Right hindlimb (tissue), 1 donor: ENCODE measurements at regions not wholly inside any gene's neighbourhood (a gene's known extent, or its start where the extent isn't known, plus 50 kb on each side); places are given as distances from the start of the nearest gene placed in this dataset.
"Not testable (repeated sequence)": the region's sequence is repeated elsewhere in the genome, so short reads cannot be mapped to it uniquely, and the experiment has no call there.

Experiments
- DNase-seq: peaks from one replicate; pipeline ENCODE4 v3.0.0-alpha.2; 2018

GRCh38 chr17:12195418-12195817, 174.7 kb downstream of the MAP2K4 start:
- DNase-seq, result no peak

DNA sequence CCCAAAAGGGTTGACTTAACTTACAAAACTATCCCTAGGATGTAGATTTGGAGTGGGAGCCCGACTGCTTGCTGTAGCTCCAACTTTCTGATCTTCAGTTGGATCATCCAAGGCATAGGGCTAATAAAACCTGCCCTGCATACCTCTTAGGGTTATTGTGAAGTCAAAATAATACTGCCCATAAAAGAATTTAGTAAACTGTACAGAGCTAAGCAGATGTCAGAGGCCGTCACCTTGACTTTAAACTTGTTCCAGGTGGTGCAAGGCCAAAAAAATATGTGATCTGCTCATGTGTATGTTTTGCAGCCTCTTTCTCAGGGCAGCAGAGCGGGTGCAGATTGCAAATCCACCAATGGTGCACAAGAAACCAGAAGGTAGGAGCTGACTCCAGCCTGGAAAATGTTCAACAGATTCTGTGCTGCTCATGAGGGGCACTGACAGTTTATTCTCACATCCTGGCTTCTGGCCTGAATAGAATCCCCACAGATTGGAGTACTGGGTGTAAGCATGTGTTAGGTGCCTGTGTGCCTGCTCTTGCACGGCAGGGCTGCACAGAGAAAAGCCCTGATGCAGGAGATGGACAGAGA, 180.7 kb downstream of the MAP2K4 start:
- no peak for DNase-seq

DNA sequence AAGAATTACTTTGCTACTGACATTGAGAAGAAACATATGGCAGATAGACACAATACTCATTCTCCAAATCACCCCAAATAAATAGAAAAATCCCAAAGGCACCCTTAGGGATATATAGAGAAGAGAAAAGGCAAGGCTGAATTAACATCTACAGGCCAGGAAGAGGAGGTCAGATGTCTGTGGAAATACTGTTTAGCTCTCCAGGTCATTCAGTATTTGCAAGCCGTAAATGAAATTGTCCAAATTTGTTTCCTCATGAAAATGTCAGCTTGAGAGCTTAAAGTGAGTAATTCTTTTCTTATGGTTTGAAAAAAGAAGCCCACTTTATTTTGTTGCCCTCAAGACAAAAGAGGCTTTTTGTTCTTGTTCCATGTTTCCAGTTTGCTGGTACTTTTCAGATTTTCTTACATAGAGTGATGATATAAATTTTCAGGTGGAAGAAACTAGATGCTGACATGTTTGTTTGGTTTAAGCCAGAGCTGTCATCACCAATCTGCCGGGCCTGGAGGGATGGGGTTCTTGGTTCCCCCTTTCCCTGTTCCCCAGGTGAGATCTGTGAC, 189.0 kb downstream of the MAP2K4 start:
- DNase-seq, result no peak

GRCh38 chr17:12220714-12221439, 200.2 kb downstream of the MAP2K4 start:
- not testable (repeated sequence) for DNase-seq

DNA sequence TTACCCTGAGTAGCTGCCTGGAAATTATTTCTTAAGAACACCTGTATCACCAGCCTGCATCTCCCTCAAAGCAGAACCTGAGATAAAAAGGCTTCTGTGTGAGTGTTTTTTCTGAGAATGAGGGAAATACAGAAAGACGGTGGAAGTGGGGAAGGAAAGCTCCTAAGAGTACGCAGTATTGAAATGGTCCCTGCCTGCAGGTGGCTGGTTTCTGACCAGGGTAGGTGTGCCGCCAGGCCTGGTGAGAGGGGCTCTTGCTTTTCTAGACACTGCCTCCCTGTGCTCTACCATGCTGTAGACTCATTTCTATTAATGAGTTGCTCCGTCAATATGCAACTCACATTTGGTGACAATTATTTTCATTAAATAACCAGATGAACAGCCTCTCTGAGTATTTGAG, 201.7 kb downstream of the MAP2K4 start:
- DNase-seq, result no peak

GRCh38 chr17:12227547-12227946, 206.9 kb downstream of the MAP2K4 start:
- no peak for DNase-seq

GRCh38 chr17:12229335-12229734, 208.7 kb downstream of the MAP2K4 start:
- DNase-seq, result peak; percentile 30

GRCh38 chr17:12230481-12231354, 210.0 kb downstream of the MAP2K4 start:
- peak; percentile 27 for DNase-seq

GRCh38 chr17:12231355-12231682, 210.6 kb downstream of the MAP2K4 start:
- no peak for DNase-seq

- not testable (repeated sequence) for DNase-seq
Observed at GRCh38 chr17:12239021-12239420, 218.3 kb downstream of the MAP2K4 start.

- DNase-seq, result peak; percentile 26
Observed at GRCh38 chr17:12242345-12242954, 221.8 kb downstream of the MAP2K4 start.

GRCh38 chr17:12247761-12248160, 227.1 kb downstream of the MAP2K4 start:
- DNase-seq, result peak; percentile 42

- DNase-seq, result no peak
Observed at GRCh38 chr17:12250973-12251372, 230.3 kb downstream of the MAP2K4 start.

DNA sequence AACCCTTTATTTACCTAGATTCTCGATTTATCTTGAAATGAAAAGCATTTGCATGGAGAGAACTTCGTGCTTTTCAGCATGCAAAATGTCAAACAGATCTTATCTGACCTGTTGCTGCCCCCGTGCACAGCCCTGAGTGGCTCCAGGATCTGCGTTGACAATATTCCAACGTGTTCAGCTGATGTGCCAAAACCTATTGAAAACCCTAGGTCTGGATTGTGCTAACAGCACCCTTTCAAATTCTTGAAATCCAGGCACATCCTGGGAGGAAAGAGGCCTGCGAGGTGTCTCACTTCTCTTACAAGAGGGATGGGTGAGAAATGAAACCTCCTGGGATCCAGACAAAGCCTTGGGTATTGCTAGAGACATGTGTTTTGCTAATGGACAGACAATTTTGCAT, 231.8 kb downstream of the MAP2K4 start:
- DNase-seq, result no peak

DNA sequence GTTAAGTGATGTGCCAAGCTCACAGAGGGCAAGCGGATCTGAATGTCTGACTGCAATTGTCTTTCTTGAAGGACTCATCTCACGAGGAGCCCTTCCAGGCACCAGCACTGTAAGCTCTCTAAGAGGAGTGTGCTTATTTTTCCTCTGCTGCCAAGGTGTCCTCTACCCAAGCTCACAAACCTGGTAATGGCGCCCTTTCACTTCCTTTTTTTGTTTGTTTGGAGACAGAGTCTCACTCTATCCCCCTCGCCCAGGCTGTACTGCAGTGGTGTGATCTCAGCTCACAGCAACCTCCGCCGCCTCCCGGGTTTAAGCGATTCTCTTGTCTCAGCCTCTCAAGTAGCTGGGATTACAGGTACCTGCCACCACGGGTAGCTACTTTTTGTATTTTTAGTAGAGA, 233.8 kb downstream of the MAP2K4 start:
- DNase-seq, result no peak

DNA sequence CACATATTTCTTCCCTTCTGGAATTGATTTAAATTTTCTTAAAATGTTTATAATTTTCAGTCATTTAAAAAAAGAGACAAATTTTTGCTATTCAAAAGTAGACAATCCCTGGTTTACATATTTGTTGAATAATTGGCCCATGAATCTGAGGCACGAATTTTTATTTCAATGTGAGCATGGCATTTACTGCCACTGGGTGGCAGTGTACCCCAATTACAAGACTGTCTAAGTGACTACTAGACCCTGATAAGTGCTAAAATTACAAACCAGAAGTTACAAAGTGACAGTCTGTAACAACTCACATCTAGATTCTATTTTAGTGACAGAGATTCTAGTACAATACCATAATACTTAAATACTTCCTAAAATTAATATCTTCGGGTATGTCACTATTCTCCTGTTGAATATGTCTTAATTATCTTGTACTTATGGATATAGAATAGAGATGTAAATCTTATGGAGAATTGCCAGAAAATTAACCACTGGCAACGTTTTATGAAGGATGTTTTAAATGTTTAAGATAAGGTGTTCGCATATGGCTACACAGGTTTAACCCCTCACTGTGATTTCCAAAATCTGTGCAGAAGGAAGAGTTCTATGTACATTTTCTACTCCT, 235.8 kb downstream of the MAP2K4 start:
- peak; percentile 47 for DNase-seq

DNA sequence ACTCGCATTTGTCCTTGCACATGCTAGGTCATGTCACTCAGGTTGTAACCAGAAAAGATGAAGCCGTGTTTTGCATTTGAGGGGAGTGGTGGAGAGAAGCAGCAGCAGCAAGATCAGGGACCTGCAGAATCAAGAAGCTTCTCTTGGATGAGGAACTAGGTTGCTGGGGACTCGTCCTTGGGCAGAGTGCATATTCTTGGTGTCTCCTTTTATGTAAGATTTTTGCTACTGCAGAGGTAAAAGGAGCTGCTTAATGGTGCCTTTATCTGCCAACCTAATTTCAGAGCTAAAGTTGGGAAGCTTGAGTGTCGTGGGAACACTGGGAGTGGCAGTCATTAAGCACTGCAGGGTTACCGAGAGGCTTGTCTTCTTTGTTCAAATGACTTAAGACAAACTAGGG, 236.5 kb downstream of the MAP2K4 start:
- no peak for DNase-seq

- no peak for DNase-seq
Observed at GRCh38 chr17:12261354-12261753, 240.7 kb downstream of the MAP2K4 start.

- DNase-seq, result no peak
Observed at GRCh38 chr17:12269751-12270150, 249.1 kb downstream of the MAP2K4 start.

- no peak for DNase-seq
Observed at GRCh38 chr17:12277827-12278226, 257.1 kb downstream of the MAP2K4 start.

DNA sequence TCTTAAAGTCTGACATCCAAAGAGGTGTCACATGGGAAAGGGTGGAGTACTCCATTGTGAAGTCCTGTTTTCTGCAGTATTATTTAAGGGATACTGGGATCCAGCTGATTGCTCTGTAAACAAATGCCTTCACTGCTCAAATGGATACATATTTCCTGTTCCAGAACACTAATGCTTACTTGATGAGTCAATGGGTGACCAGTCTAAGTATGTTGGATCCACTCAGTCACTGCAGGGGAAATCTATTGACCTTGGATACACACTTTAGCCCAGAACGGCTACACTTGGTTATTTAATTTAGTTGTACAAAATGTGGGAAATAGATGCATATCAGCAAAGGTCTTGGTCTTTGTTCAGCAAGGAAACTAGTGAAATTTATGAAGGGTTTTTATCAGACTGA, 261.4 kb downstream of the MAP2K4 start:
- no peak for DNase-seq

- no peak for DNase-seq
Observed at GRCh38 chr17:12287953-12288352, 267.3 kb downstream of the MAP2K4 start.

DNA sequence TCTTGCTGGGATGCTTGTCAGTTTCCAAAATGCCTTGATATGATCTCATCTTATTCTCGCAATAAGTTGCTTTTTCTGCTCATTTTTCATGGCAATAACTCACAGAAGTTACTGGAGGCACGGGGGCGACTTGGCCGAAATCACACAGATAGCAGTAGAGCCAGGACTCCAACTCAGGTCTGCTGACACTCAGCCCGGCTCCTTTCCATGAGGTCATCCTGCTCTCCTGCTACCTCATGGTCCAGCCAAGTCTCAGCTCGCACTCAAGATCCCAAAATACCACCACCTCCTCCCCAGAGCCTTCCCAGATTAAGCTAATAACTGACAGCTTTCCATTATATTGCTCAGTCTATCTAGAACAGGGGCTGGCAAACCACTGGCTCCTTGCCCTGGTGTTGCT, 269.5 kb downstream of the MAP2K4 start:
- DNase-seq, result no peak
